ENCODE measurements at regions not wholly inside any gene's neighbourhood (a gene's known extent, or its start where the extent isn't known, plus 50 kb on each side); places are given as distances from the start of the nearest gene placed in this dataset.

DNA sequence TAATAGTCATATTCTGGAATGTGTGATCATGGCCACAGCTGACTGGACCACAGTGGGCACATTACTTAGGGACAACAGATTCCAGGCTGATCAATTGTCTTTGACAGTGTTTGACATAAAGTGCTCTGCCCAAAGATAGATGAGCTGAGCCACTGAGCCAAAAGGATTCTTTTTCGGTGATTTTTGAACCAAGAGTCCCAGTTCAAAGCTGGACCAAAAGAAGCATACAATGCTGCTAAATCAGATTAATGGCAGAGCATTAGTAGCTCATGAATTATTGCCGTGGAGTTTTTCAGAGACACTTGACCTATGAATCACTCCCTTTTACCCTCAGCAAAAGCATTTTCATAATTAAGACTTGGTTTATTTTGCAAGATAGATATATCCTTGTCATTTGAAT is 160.6 kb downstream of the IZUMO3 start:
- Histone ChIP-seq H3K27me3 (no peaks in the 10 kb centered on the region), H4K20me1 (ENCODE audit: insufficient read depth, poor library complexity, severe bottlenecking) (no peaks in the 10 kb centered on the region), H3K4me1 (ENCODE audit: insufficient read depth) (no peaks in the 10 kb centered on the region), H3K4me3 (no peak overlapping the region), H3K79me2 (no peaks in the 10 kb centered on the region), H2AFZ (no peak overlapping the region), H3K9me2 (replicated peaks; ENCODE audit: insufficient read depth) (no peaks in the 10 kb centered on the region), H3K9me3 (ENCODE audit: low read depth) (no peaks in the 10 kb centered on the region), H3K4me2 (no peak overlapping the region), H3K36me3 (replicated peaks; ENCODE audit: insufficient read depth, low read depth) (no peaks in the 10 kb centered on the region), H3K27ac (no peak overlapping the region)
- TF ChIP-seq EZH2 (IDR thresholded peaks at IDR 0.05; ENCODE audit: borderline replicate concordance), result no peak
- no peak for TF ChIP-seq EZH2phosphoT487 (IDR thresholded peaks at IDR 0.05; ENCODE audit: low read depth, severe bottlenecking, unreplicated experiment)
- WGBS (ENCODE audit: low lambda C conversion rate, missing lambda C conversion rate), result 90% methylated on average over 2 of the region's 2 CpGs
- DNase-seq (ENCODE audit: low spot score), result no peak

DNA sequence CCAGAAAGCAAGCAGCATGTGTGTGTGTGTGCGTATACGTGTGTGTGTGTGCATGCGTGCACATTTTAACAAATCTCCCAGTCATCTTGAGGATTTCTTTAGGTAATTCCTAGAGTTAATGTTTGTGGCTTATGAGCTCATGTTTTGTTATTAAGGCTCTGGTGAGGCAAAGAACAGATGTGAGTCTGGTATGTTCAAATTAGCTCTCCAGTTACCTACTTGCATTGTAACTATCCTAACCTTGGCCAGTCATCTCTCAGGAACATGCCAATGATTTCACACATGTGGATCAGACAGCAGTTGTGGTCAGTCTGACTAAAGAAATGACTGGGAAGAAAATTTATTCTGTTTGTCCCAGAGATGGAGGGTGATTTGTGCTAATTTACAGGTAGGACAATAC is 163.1 kb downstream of the IZUMO3 start:
- no peak overlapping the region for H3K4me2 ChIP-seq
- H3K9me3 ChIP-seq (ENCODE audit: low read depth), result no peaks in the 10 kb centered on the region
- H3K27me3 ChIP-seq, result no peaks in the 10 kb centered on the region
- DNase-seq (ENCODE audit: low spot score), result no peak
- 80% methylated on average over 3 of the region's 3 CpGs for WGBS (ENCODE audit: low lambda C conversion rate, missing lambda C conversion rate)
- no peak overlapping the region for H3K27ac ChIP-seq
- H3K36me3 ChIP-seq (replicated peaks; ENCODE audit: insufficient read depth, low read depth), result no peaks in the 10 kb centered on the region
- TF ChIP-seq, protein P1, sequence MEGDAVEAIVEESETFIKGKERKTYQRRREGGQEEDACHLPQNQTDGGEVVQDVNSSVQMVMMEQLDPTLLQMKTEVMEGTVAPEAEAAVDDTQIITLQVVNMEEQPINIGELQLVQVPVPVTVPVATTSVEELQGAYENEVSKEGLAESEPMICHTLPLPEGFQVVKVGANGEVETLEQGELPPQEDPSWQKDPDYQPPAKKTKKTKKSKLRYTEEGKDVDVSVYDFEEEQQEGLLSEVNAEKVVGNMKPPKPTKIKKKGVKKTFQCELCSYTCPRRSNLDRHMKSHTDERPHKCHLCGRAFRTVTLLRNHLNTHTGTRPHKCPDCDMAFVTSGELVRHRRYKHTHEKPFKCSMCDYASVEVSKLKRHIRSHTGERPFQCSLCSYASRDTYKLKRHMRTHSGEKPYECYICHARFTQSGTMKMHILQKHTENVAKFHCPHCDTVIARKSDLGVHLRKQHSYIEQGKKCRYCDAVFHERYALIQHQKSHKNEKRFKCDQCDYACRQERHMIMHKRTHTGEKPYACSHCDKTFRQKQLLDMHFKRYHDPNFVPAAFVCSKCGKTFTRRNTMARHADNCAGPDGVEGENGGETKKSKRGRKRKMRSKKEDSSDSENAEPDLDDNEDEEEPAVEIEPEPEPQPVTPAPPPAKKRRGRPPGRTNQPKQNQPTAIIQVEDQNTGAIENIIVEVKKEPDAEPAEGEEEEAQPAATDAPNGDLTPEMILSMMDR (IDR thresholded peaks at IDR 0.05; ENCODE audit: poor library complexity), result no peak
- TF ChIP-seq EZH2phosphoT487 (IDR thresholded peaks at IDR 0.05; ENCODE audit: low read depth, severe bottlenecking, unreplicated experiment), result no peak
- no peak for TF ChIP-seq EZH2 (IDR thresholded peaks at IDR 0.05; ENCODE audit: borderline replicate concordance)
- H3K4me3 ChIP-seq, result no peak overlapping the region
- H4K20me1 ChIP-seq (ENCODE audit: insufficient read depth, poor library complexity, severe bottlenecking), result no peaks in the 10 kb centered on the region
- no peaks in the 10 kb centered on the region for H3K9me2 ChIP-seq (replicated peaks; ENCODE audit: insufficient read depth)
- H3K79me2 ChIP-seq, result no peaks in the 10 kb centered on the region
- no peaks in the 10 kb centered on the region for H3K4me1 ChIP-seq (ENCODE audit: insufficient read depth)
- H2AFZ ChIP-seq, result no peak overlapping the region

DNA sequence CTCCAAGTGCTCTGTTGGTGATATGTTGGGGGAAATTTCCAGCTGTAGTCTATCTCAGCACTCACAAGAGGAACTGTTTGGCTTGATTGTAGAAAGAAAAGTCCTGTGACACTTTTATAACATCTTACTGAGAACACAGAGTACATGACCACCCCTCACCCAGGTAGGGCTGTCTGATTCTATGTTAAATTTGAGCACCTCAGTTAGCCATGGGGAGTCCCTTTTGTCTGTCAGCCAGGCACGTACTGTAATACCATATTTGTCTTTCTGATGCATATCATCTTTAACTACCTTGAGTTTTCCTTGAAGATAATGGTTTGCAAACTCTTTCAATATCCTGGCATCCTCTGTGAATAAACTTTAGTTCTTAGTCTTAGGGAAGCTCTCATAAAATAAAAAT is 164.5 kb downstream of the IZUMO3 start:
- DNase-seq (ENCODE audit: low spot score), result no peak
- 54% methylated on average over 1 of the region's 1 CpG for WGBS (ENCODE audit: low lambda C conversion rate, missing lambda C conversion rate)
- H3K79me2 ChIP-seq, result no peaks in the 10 kb centered on the region

DNA sequence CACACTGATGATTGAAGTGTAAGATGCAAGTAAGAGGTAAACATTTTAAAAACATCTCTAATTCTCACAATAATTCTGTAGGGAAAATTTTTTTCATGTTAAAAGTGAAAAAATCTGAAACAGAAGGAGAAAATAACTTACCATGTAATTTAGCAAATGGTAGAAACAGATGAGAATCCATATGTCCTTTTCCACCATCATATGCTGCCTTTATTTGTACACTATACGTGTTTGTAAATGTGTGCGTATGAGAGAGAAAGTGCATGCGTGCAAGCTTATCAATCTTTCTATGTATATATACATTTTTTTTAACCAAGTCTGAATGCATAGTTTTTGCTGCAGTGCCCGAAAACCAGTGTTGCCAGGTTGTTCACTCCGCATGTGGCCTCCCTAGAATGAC is 186.7 kb downstream of the IZUMO3 start:
- Histone ChIP-seq H3K27ac (no peak overlapping the region), H3K4me2 (no peak overlapping the region), H3K79me2 (no peaks in the 10 kb centered on the region), H3K36me3 (replicated peaks; ENCODE audit: insufficient read depth, low read depth) (no peaks in the 10 kb centered on the region), H3K4me3 (no peak overlapping the region), H3K9me3 (ENCODE audit: low read depth) (no peaks in the 10 kb centered on the region), H3K4me1 (ENCODE audit: insufficient read depth) (no peaks in the 10 kb centered on the region), H4K20me1 (ENCODE audit: insufficient read depth, poor library complexity, severe bottlenecking) (no peaks in the 10 kb centered on the region), H3K9me2 (replicated peaks; ENCODE audit: insufficient read depth) (no peaks in the 10 kb centered on the region), H3K27me3 (no peaks in the 10 kb centered on the region), H2AFZ (no peak overlapping the region)
- TF ChIP-seq, protein P1 (IDR thresholded peaks at IDR 0.05; ENCODE audit: poor library complexity), result no peak
- no peak for TF ChIP-seq EZH2 (IDR thresholded peaks at IDR 0.05; ENCODE audit: borderline replicate concordance)
- TF ChIP-seq EZH2phosphoT487 (IDR thresholded peaks at IDR 0.05; ENCODE audit: low read depth, severe bottlenecking, unreplicated experiment), result no peak
- DNase-seq (ENCODE audit: low spot score), result no peak
- 92% methylated on average over 5 of the region's 5 CpGs for WGBS (ENCODE audit: low lambda C conversion rate, missing lambda C conversion rate)

More for the DNA sequence above, 164.5 kb downstream of the IZUMO3 start:
- no peaks in the 10 kb centered on the region for H3K36me3 ChIP-seq (replicated peaks; ENCODE audit: insufficient read depth, low read depth)
- no peak overlapping the region for H2AFZ ChIP-seq
- no peak overlapping the region for H3K4me3 ChIP-seq
- H3K27ac ChIP-seq, result no peak overlapping the region
- H3K4me2 ChIP-seq, result no peak overlapping the region
- no peaks in the 10 kb centered on the region for H3K9me2 ChIP-seq (replicated peaks; ENCODE audit: insufficient read depth)
- no peaks in the 10 kb centered on the region for H3K27me3 ChIP-seq
- H3K4me1 ChIP-seq (ENCODE audit: insufficient read depth), result no peaks in the 10 kb centered on the region
- TF ChIP-seq, protein P1 (IDR thresholded peaks at IDR 0.05; ENCODE audit: poor library complexity), result no peak
- TF ChIP-seq EZH2phosphoT487 (IDR thresholded peaks at IDR 0.05; ENCODE audit: low read depth, severe bottlenecking, unreplicated experiment), result no peak
- no peak for TF ChIP-seq EZH2 (IDR thresholded peaks at IDR 0.05; ENCODE audit: borderline replicate concordance)
- no peaks in the 10 kb centered on the region for H3K9me3 ChIP-seq (ENCODE audit: low read depth)
- no peaks in the 10 kb centered on the region for H4K20me1 ChIP-seq (ENCODE audit: insufficient read depth, poor library complexity, severe bottlenecking)
